Stimulated activated CD4-positive, alpha-beta T cell treated with anti-CD3 and anti-CD28 coated beads, Interleukin-4, amount 100 ng/mL, for 24 hours (primary cell): ENCODE measurements at regions not wholly inside any gene's neighbourhood (a gene's known extent, or its start where the extent isn't known, plus 50 kb on each side); places are given as distances from the start of the nearest gene placed in this dataset.
A peak's percentile ranks its signal among the peaks of the same experiment; 100 is the strongest.

Source experiments
- DNase-seq: peaks from one replicate; pipeline ENCODE4 v3.0.0-alpha.2; 2020

DNA sequence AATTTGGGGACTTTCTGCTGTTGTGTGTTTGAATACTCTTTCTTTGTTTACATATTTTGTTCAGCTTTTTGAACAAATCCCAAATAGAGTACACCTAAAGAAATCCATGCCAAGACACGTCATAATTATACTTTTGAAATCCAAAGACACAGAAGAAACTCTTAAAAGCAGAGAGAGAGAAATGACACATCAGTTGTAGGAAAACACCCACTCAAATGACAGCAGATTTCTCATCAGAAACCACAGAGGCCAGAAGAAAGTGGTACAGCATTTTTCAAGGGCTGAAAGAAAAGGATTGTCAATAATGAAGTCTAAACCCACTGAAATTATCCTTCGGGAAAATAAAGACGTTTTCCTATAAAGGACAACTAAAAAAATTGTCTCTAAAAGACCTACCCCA, 378.6 kb downstream of the GADD45G start:
- DNase-seq: peak; percentile 29

DNA sequence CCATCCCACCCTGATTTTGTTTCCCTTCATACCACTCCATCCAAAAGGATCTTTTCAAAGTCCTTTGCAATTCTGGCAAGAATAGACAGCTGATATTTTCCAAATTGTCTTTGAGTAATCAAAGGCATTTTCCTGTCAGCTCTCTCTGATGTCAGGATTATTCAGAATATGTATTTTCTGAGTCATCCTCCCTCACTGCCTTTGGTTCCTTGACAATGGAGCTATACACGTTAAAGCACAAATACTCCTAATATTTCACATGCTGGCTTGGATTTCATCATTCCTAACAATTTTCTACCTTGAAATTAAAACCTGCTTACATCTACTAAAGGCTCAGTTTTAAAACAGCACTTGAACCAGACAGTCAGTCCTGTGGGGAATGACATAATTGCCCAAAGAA, 379.4 kb downstream of the GADD45G start:
- no peak for DNase-seq

DNA sequence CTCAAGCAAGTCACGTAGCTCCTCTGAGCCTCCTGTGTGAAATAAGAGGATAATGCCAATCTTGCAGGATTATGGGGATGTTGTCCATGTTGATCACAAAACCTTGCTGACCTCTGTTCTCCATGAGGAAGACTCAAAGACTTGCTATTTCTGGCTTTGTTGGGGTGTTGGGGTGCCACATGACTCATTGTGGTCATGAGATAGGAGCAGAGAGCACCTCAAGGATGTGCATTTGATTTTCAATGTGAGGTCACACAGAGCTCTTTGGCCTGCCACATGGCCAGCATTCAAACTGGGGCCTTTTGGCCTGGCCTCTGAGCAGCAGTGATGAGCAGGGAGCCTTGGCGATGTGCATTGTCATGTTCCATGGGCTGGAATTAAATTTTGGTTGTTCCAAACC, 380.3 kb downstream of the GADD45G start:
- DNase-seq: no peak

DNA sequence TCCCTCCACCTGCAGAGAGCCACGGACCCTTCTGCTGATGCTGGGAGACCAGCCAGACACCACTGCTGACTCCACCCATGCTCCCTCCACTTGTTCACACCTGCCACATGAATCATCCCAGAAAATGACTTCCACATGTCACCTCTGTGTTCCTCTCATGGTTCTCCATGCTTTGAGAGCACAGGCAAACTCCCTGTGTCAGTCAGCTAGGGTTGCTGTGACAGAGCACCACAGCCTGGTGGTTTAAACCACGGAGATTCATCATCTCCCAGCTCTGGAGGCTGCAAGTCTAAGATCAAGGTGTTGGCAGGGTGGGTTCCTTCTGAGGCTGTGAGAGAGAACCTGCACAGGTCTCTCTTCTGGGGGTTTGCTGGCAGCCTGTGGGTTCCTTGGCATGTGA, 381.4 kb downstream of the GADD45G start:
- peak; percentile 44 for DNase-seq

DNA sequence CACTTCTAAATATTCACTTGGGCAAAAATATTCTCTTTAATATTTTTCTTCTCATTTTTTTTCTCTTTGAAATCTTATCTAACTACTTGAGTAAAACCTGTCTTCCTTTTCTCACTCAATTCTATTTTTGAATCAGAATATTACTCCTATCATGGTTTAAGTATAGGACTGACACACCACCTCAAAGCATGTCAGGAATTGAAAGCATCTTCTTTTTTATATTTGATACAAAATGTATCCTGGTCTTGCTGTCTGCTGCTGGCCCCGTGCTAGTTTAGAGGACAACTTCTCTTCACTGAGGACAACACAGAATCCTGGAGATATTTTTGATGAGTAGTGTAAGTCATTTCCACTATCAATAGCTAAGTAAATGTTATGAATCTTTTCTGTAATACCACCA, 383.6 kb downstream of the GADD45G start:
- no peak for DNase-seq

DNA sequence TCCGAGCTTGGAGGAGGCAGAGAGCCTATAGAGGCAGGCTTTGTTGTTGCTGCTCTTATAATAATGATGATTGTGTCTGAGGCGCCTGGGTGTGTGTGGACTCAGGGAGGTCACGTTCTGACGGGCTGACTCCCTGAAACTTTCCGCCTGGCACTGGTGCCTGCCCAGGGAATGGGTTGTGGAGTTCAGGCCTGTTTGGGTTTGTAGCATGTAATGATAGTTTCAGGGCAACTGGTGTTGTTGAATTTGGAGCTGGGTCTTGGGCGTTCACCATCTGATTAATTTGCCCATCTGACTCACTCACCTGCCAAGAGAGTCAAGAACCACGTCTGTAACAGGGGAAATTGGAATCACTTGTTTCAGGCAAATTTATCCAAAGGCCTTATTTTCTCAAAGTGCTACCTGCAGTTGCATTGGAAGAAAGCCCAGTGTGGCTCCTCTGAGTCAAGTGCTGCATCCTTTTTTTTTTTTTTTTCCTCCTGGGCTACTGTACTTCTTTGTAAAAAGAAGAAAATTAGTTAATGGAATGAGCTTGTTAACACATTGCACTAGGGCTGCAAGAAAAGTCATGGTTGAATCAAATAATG, 386.5 kb downstream of the GADD45G start:
- no peak for DNase-seq

DNA sequence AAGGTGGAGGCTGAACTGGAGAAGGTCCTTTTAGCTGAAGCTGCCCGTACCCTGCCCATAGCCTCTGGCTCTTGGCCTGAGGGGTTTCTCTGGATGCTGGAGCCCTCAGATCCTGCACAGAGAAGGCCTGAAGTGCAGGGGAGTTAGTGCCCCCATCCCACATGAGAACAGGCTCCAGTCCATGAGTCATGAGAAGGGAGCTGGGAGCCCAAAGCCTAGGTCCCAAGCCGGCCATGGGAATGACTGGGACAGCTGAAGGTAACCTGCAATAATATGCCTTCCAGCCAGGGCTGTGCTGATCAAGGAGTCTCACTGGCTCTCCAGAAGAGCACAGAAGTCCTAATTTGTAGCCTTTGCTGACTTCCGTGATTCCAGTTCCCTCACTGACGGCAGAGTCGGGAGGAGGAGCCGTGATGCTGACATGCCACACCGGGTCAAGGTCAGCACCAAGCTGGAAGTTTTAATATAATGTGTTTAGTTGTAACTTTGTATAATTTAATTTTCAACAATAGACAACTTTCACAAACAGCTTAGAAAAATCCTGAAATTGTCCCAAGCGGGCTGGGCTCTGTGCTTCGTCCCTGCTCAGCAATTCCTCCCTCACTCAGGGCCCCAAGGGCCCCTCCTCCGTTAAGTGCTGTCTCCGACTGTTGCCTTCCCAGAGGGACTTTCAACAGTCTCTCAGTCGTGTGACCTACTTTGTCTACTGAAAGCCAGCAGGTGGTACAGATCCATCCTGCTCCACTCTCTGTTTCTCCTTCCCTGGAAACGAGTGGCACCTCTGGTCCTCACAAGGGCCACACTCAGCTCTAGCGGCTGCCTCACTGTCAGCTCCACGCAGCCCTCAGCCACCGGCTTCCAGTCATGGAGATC, 387.8 kb downstream of the GADD45G start:
- no peak for DNase-seq

DNA sequence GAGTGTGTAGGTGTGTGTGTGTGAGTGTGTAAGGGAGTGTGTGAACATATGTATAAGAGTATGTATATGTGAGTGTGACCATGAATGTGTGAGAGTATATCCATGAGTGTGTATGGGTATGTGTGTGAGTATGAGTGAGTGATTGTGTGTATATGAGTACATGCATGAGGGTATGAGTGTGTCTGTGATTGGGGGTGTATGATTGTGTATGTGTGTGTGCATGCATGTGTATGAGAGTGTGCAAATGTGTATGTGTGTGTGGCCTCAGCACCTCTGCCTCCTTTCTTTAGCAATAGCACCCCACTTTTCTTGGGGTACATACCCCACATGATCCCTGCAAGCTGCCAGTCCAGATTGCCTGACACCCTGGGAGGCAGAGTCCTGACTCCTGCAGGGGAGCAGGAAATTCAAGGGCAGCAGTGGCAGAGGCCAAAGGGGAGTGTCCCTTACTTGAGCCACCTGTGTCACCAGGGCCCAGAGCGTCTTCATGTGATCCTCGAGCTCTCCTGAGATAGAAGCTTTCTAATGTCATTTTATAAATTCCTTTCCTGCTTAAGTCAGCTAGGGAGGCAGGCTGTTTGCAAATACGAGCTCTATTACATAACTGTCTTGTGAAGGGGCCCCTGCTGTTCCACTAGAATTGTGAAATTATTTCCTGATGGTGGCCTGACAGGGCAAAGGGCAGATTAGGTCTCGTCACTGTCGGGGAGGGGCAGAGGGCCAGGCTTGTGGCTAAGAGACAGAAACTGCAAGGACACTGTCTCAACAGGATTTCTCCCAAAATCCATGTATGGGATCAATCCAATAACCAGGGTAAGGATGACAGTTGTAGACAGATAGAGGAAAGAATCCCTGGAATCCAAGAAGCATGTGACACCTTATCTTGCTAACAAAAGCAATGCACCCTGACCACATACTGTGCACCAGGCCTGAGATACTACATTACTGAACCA, 389.1 kb downstream of the GADD45G start:
- DNase-seq: no peak

DNA sequence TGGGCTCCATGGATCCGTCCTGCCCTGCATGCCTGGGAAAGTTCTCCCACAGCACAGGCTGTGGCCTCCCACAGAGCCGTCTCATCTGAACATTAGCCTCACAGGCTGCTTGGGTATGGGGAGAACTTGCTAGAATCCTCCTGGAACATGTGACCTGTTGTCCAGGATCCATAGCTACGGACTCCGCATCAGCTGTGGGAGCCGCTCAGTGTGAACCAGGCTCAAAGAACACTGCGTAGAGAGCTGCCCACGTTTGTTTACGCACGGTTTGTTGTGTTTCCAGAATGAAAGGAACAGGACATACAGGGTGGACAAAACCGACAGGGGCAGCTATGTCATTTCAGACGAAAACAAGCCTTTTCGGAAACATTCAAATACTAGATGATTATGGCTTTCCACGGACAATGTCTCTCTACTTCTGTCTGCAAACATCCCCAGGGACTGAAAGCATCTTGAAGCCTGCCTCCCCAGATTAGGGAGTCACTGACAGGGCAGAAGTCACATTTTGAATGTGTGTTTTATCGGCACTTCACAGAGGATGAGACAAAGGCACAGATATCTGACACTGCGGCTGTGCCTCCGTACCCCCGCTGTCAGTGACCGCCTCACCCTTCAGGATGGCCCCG, 390.3 kb downstream of the GADD45G start:
- DNase-seq: no peak

DNA sequence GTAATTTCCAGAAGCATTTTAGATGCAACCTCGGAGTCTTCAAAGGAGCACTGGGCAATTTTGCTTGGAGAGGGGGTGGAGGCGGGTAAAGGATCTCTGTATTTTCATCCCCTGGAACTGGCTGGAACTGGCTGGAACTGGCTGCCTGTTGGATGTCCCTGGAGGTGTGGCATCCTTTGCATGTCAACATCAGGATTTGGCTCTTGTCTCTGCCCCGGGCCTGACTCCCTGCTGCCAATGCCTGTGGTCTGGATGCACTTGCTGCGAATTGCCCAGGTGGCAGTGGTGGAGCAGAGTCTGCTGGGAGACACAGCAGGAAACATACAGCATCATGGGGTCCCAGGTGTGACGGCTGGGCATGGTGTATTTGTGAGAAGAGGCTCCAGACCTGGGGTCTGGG, 391.3 kb downstream of the GADD45G start:
- DNase-seq: no peak

DNA sequence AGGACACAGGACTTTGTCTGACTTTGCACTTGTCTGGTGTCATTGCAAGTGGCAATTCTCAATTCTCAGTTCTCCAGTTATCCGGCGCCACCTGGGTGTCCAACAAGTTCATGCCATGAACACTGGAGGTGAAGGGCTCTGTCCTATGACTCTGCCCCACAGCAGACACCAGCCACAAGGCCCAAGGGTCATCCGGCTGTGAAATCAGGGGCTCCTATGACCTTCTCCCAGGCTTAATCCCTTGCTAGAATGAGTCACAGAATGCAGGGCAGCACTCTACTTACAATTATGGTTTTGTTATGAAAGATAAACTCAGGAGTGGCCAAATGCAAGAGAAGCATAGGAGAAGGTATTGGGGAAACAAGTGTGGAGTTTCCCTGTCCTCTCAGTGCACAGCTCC, 392.0 kb downstream of the GADD45G start:
- peak; percentile 15 for DNase-seq

DNA sequence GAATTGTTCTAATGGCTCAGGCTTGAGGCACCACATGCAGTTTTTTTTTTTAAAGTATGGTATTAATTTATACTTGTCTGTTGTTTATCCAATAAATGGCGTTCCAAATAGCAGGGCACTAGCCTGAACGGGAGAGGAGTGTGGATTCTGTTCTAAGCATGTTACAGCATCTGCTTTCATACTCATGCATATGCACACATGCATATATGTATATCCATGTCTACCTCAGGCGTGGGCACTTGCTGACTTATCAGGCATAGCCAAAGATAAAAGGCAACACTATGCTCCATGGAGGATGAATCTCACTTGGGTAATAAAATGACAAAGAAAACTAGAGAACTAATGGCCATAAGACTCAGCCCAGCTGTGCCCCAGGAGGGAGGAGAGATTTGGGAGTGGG, 393.8 kb downstream of the GADD45G start:
- no peak for DNase-seq

DNA sequence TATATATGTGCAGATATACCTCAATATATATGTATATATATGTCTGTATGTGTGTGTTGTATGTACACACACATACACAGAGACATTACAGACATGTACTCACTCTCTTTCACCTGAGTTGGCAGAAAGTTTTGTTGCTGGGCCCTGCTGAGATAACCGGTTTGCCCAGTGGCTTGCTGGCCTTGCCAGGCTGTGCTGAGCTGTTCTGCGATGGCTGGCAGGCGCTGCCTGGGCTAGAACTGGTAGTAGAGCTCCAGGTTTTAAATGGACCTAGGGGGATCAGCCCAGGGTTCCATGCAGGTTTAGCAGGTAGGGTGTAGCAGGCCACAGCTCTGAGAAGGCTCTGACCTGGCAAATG, 394.3 kb downstream of the GADD45G start:
- DNase-seq: no peak

DNA sequence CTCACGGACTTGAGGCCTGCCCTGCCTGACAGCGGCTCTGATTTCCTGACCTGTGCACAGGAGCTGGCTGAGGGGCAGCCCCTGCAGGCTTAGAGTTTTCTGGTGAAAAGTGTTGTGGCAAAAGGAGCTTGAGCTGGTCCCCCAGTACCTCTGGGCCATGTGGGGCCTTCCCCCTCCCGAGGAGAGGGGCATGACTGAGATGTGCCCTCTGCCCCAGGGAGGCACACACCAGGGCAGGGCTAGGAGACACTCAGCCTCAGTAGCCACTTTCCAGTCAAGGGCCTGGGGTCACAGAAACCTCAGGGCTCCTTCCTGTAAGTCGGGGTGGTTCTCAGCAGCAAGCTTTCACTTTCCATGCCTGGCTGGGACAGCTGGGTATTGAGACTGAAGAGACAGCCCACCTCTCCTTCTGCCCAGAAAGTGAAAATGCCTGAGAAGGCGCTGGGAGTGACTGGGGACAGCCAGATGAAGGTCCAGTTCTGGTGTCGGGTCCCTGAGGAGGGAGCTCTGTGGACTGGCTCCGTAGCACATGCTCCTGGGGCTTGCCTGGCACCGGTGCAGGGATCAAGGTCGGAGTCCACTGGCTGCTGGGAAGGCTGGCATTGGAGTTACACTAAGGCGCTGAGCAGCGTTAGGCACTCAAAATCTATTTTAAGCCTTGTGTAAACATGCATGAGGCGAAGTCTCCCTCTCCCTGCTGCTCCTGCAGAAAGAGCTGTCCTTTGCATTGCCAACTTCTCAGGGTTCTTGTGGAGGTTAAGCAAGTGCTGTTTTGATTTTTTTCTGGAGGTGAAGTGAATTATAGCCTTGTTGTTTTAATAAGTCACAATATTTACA, 394.9 kb downstream of the GADD45G start:
- peak; percentile 62 for DNase-seq

DNA sequence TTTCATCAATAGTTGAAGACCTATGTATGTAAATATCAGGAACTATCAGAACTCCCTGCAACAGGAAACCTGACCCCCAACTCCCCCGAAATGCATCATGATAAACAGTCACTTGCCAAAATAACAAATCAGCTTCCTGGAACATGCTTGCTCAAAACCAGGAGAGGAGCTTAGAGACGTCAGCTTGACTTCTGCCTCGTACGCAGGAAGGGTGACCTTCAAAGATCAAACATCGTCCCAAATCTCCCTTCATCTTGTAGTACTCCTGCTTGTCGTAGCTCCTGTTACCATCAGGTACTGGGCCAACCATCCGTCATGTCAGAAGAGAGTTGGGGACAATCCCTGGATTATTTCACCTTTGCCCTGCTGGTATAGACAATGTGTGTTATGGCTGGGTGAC, 396.1 kb downstream of the GADD45G start:
- DNase-seq: no peak

DNA sequence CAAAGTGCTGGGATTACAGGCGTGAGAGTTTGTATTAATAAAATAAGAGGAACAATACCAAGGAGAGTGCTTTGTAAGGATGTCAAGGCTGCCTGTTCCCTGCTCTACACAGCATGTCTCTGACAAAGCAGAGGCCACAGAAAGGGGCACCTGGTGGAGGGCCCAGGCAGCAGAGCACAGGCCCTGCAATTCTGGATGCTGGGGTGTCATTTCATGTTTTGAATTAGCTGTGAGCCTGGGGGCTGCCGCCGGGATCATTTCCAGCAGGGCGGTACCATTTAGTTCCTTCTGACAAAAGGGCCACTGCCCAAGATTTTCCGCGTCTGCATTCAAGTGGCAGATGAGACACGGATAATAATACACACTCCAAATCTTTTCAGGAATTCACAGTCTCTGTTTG, 396.9 kb downstream of the GADD45G start:
- DNase-seq: no peak

DNA sequence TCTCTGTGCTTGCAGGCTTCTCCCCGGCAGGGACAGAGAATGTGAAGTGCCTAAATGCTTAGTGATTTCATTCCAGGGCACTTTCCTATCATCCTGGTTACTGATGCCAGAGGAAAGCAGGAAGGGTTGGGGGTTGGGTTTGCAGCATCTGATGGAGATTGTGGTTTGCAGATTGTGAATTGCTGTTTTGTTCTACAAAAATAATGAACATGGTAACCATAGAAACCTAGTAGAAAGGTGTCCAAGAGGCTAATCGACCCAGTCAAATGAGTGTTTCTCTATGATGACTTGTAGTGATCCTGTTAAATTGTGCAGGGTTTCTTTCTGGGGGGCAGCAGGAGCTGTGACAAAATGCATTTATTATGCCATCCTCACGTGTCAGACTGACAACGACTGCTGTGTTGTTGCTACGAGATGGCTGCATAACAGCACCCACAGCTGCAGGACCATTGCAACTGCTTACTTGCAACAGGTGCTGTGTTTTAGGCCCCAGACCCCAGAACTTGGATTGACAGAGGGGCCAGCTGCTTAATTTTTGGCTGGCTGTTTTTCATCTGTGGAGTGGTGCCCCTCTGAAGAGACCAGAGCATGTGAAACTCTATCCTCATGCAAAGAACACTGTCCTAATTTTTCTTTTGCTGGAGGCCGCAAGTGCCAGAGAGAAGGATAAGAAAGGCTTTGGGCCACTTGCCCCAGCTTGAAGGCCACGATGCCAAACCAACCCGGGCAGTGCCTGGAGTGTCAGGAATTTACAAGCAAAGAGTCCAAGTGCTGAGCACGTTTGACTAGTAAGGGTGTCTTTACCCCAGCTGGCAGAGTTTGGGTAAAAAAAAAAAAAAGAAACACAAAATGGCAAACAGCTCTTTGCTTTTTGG, 397.8 kb downstream of the GADD45G start:
- DNase-seq: no peak

DNA sequence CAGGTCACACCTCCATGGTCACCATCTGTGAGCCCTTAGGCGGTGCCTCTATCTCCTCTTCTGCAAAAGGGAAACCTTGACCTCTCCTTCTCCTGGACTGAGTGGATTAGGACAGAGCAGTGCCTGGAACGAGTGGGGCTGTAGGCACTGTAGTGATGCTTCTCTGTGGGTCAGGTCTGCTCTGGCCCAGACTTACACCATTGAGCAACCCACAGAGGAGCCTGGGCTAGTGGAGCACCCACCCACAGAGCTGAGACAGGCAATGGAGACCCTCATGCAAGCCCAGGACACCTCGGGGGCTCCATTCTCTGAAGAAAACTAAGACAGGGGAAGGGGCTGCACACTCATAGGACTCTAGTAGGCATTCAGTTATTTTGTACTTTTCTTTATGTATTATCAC, 400.6 kb downstream of the GADD45G start:
- DNase-seq: no peak

DNA sequence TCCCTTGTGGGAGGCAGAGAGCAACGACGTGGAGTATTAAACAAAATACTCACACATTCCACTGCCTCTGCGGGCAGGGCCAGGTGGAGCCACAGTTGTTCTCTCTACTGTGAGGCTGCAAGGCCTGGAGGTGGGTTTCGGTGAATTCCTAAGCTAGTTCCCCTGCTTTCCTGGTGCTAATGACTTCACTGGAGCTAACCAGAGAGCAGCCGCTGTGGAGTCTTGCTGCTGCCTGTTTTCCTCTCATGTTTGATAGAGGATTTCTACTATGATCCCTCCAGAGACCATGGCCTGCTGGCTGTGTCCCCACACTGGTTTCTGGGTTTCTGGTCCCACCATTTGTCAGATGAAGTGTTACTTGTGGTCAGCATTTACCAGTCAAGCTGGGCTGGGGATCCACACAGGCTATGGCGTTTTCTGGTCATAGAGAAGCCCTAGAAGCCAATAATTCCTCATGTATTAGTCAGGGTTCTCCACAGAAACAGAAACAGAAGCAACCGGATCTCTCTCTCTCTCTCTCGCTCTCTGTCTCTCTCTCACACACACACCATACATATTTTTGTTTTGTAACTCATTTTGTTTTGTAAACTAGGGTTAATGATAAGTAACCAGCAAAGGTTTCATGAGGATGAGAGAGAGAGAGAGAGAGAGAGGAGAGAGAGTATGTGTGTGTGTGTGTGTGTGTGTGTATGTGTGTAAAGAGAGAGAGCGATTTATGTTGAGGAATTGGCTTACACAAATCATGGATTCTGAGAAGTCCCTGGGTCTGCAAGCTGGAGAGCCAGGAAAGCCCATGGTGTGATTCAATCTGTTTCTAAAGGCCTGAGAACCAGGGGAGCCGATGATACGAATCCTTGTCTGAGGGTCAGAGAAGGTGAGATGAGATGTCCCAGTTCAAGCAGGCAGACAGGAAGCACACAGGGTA, 403.0 kb downstream of the GADD45G start:
- DNase-seq: no peak

DNA sequence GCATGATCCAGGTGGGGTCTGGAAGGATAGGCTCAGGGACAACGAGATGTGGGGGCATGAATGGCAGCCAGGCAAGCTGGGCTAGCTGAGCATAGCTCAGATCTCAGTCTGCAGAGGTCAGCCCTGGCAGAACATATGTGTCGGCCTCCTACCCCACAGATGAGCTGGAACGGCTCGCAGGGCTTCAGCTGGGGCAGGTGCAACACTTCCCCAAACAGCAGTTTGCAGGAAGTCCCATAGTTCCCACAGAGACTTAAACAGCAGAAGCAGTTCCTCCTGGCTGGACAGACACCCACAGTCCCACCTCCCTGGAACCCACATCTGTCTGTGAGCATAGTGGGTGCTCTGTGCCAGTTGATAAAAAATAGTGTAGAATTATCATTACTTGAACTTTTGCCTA, 404.6 kb downstream of the GADD45G start:
- DNase-seq: no peak
